Progenitor cell of endocrine pancreas (in vitro differentiated cells): ENCODE measurements at regions not wholly inside any gene's neighbourhood (a gene's known extent, or its start where the extent isn't known, plus 50 kb on each side); places are given as distances from the start of the nearest gene placed in this dataset.

ENCODE experiments used
- DNase-seq: peaks from one replicate; pipeline ENCODE4 v3.0.0; 2021; ENCODE audit warnings: low spot score; ENCODE audit not compliant: unreplicated experiment
- H3K27ac Mint-ChIP-seq: 2 replicates; pipeline ENCODE4 v1.8.0; 2021; ENCODE audit warnings: mild to moderate bottlenecking, moderate library complexity, mixed read lengths
- H3K27me3 Mint-ChIP-seq: 2 replicates; pipeline ENCODE4 v1.8.0; 2021; ENCODE audit warnings: mixed read lengths
- H3K36me3 Mint-ChIP-seq: 2 replicates; pipeline ENCODE4 v1.8.0; 2022; ENCODE audit warnings: mixed read lengths; ENCODE audit not compliant: insufficient read depth
- H3K4me1 Mint-ChIP-seq: 2 replicates; pipeline ENCODE4 v1.8.0; 2021; ENCODE audit warnings: low read depth, mixed read lengths
- H3K4me3 Mint-ChIP-seq: 2 replicates; pipeline ENCODE4 v1.8.0; 2021; ENCODE audit warnings: low read depth, mild to moderate bottlenecking, moderate library complexity, mixed read lengths
- H3K9me3 Mint-ChIP-seq: 2 replicates; pipeline ENCODE4 v1.8.0; 2021; ENCODE audit warnings: low read depth, mixed read lengths
- TF ChIP-seq, protein P1 (sequence below): fragments of 200-600 bp; sonication (generic); IDR thresholded peaks from one replicate; pipeline ENCODE4 v1.5.0; 2021; ENCODE audit warnings: antibody characterized with exemption, mild to moderate bottlenecking; ENCODE audit not compliant: unreplicated experiment

DNA sequence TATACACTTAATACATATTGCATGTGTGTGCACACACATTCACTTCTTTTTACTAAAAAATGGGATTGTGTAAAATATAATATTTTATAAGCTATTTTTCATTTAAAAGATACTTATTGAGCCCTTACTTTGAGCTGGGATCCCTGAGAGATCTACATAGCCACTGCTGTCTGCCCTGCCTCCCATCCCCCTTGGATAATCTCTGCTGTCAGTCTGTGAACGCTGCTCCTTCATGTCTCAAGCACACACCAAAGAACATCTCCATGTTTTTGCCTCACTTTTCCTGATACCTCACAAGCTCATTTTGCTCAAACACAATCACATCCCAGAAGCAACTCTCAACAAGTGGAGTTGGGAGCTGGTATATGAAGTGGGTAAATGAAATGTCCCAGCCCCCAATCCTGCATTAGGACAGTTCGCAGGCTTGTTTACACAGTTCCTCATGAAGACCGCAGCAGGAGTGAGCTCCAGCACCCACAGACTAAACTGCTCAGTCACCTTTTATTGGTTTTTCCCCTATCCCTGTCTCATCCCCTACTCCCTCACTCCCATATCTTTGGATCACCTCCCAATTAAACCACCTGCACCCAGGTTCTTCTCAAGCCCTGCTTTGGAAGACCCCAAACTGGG, 108.3 kb upstream of the FRY start:
- Mint-ChIP-seq H3K36me3 (no peaks in the 10 kb centered on the region), H3K4me1 (peaks cover 28% of the 10 kb centered on the region), H3K9me3 (no peaks in the 10 kb centered on the region), H3K4me3 (no peak overlapping the region), H3K27ac (no peak overlapping the region), H3K27me3 (peaks cover 6% of the 10 kb centered on the region)
- DNase-seq = no peak
- TF ChIP-seq, protein P1, sequence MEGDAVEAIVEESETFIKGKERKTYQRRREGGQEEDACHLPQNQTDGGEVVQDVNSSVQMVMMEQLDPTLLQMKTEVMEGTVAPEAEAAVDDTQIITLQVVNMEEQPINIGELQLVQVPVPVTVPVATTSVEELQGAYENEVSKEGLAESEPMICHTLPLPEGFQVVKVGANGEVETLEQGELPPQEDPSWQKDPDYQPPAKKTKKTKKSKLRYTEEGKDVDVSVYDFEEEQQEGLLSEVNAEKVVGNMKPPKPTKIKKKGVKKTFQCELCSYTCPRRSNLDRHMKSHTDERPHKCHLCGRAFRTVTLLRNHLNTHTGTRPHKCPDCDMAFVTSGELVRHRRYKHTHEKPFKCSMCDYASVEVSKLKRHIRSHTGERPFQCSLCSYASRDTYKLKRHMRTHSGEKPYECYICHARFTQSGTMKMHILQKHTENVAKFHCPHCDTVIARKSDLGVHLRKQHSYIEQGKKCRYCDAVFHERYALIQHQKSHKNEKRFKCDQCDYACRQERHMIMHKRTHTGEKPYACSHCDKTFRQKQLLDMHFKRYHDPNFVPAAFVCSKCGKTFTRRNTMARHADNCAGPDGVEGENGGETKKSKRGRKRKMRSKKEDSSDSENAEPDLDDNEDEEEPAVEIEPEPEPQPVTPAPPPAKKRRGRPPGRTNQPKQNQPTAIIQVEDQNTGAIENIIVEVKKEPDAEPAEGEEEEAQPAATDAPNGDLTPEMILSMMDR = no peak

DNA sequence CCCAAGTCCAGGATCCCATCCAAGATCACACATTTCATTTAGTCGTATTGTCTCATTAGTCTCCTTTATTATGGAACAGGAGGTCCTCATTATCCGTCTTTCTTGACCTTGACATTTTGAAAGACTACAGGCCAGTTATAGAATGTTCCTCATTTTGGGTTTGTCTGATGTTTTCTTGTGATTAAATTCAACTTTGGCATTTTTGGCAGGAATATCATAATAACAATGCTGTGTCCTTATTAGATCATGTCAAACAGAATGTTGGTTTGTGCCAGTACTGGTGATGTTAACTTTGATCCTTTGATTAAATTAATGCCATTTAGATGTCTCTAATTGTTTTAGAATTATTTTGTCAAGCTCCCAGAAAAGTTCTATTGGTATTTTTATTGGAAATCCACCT, 106.5 kb upstream of the FRY start:
- Mint-ChIP-seq H3K4me1 (peaks cover 28% of the 10 kb centered on the region), H3K36me3 (no peaks in the 10 kb centered on the region), H3K4me3 (no peak overlapping the region), H3K27ac (no peak overlapping the region), H3K27me3 (no peaks in the 10 kb centered on the region), H3K9me3 (no peaks in the 10 kb centered on the region)
- no peak for DNase-seq
- TF ChIP-seq, protein P1 = no peak

DNA sequence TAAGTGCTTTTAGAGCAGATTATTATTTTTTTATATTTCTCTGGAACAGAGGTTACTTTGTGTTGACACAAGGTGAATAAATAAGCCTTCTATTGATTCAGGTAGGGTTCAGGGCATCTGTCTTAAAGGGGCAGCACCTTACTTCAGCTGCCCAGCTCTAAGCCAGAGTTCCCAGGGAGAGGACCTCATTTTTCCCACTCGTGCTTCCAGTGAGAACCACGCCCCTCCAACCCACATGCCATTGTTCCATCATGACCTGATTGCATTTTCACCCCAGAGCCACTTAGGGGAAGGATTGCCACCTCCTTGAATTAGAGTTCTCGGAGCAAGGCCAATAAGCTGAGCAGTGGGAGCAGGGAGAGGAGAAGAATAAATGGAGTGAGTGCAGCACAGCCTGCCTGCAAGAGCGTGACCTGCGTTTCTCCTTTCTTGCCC, 104.3 kb upstream of the FRY start:
- H3K27ac Mint-ChIP-seq = peak overlapping the region; percentile 85
- no peak for DNase-seq
- peak overlapping the region; percentile 37 for H3K4me3 Mint-ChIP-seq
- no peaks in the 10 kb centered on the region for H3K9me3 Mint-ChIP-seq
- H3K4me1 Mint-ChIP-seq = peaks cover 28% of the 10 kb centered on the region
- no peaks in the 10 kb centered on the region for H3K27me3 Mint-ChIP-seq
- TF ChIP-seq, protein P1 = no peak
- H3K36me3 Mint-ChIP-seq = no peaks in the 10 kb centered on the region

DNA sequence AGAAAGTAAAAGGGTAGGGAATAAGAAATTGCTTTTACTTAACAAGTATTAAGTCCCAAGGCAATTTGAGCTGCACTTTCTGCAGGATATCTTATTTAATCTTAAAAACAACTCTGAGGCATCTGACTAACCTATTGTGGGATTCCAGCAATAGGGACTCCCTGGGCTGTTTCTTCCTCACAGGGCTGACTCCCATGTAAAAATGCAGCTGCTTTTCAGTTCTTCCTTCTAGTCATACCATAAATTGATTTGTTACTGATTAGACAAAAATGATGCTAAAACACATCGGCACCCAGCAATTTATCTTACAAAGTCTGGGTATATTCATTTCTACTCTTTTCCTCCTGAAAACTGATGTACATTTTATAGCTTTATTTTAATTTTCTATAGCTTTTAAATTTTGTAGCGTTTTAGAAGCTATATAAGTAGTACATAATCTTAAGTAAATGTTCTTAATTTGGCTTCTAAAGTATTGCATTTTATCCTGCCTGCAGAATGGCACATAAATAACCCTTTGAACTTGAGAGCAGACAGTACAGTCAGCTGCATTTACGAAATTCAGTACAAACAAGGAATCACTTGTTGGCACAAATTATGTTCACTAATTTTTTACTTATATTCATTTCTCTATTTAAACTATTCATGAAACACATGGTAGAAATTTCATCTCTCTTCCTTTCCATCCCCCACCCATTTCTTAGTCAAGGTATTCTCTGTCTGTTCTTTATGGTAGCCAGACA, 102.4 kb upstream of the FRY start:
- H3K27me3 Mint-ChIP-seq = no peaks in the 10 kb centered on the region

DNA sequence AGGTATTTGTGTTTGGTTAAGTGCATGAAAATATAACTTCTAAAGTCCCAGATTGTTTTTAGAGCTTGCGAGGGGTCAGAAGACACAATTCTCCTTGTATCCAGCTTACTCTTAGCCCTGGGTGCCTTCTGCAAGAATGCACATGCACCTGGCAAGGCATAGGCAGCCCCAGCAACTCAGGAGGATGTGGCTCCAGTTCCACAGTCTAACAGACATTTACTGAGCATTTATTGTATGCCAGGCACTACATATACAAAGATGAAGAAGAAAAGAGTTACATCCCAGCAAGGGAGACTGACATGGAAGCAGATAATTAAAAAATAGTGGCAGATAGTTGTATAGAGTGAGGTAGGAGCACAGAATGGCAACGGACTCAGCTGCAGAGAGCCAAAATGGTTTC, 101.1 kb upstream of the FRY start:
- TF ChIP-seq, protein P1 = no peak
- DNase-seq = no peak
- no peak overlapping the region for H3K4me3 Mint-ChIP-seq
- no peaks in the 10 kb centered on the region for H3K27me3 Mint-ChIP-seq
- no peaks in the 10 kb centered on the region for H3K9me3 Mint-ChIP-seq
- peaks cover 17% of the 10 kb centered on the region for H3K4me1 Mint-ChIP-seq
- H3K27ac Mint-ChIP-seq = no peak overlapping the region
- H3K36me3 Mint-ChIP-seq = no peaks in the 10 kb centered on the region

More for the DNA sequence above, 102.4 kb upstream of the FRY start:
- H3K4me3 Mint-ChIP-seq = no peak overlapping the region
- no peaks in the 10 kb centered on the region for H3K36me3 Mint-ChIP-seq
- no peaks in the 10 kb centered on the region for H3K9me3 Mint-ChIP-seq
- TF ChIP-seq, protein P1 = no peak
- H3K27ac Mint-ChIP-seq = no peak overlapping the region
- DNase-seq = no peak
- H3K4me1 Mint-ChIP-seq = peaks cover 22% of the 10 kb centered on the region
